H1 (cell line): ENCODE measurements at regions not wholly inside any gene's neighbourhood (a gene's known extent, or its start where the extent isn't known, plus 50 kb on each side); places are given as distances from the start of the nearest gene placed in this dataset.

Experiments used
- SIN3A ChIP-seq, 2 experiments: IDR thresholded peaks in 1 of 2; conservative IDR thresholded peaks in 1 of 2; 2 replicates each; pipeline ENCODE4 v1.6.1; 2011 to 2012; ENCODE audit warnings: low read length in 2 of 2, improper control_type of control experiment in 1 of 2, low read depth in 1 of 2, mild to moderate bottlenecking in 1 of 2
- TF ChIP-seq, protein P1 (sequence below): fragments of 300-600 bp; sonication (generic); IDR thresholded peaks from 2 replicates; pipeline ENCODE4 v1.7.1; 2012; ENCODE audit warnings: low read length, moderate library complexity, mild to moderate bottlenecking, inconsistent platforms; ENCODE audit not compliant: insufficient replicate concordance
- TF ChIP-seq, protein P2 (sequence below): IDR thresholded peaks from 2 replicates; pipeline ENCODE4 v1.6.1; 2012; ENCODE audit warnings: inconsistent platforms

DNA sequence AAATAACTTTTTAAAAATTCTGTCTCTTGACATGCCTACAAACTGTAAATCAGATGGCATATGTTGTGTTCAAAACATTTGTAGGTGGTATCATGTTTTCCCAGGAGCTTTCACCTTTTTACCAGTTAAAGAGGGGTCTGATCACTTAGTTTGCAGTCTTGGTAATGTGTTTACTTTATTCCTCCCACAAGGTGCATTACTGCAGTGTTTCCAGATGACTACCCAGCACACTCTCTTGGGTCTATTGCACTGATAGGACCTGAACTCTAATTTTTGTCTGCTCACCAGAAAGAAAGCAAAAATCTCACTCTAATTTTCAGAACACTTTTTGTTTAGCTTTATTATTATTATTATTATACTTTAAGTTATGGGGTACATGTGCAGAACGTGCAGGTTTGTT is 734.1 kb downstream of the GBE1 start (continued):
- TF ChIP-seq, protein P1, sequence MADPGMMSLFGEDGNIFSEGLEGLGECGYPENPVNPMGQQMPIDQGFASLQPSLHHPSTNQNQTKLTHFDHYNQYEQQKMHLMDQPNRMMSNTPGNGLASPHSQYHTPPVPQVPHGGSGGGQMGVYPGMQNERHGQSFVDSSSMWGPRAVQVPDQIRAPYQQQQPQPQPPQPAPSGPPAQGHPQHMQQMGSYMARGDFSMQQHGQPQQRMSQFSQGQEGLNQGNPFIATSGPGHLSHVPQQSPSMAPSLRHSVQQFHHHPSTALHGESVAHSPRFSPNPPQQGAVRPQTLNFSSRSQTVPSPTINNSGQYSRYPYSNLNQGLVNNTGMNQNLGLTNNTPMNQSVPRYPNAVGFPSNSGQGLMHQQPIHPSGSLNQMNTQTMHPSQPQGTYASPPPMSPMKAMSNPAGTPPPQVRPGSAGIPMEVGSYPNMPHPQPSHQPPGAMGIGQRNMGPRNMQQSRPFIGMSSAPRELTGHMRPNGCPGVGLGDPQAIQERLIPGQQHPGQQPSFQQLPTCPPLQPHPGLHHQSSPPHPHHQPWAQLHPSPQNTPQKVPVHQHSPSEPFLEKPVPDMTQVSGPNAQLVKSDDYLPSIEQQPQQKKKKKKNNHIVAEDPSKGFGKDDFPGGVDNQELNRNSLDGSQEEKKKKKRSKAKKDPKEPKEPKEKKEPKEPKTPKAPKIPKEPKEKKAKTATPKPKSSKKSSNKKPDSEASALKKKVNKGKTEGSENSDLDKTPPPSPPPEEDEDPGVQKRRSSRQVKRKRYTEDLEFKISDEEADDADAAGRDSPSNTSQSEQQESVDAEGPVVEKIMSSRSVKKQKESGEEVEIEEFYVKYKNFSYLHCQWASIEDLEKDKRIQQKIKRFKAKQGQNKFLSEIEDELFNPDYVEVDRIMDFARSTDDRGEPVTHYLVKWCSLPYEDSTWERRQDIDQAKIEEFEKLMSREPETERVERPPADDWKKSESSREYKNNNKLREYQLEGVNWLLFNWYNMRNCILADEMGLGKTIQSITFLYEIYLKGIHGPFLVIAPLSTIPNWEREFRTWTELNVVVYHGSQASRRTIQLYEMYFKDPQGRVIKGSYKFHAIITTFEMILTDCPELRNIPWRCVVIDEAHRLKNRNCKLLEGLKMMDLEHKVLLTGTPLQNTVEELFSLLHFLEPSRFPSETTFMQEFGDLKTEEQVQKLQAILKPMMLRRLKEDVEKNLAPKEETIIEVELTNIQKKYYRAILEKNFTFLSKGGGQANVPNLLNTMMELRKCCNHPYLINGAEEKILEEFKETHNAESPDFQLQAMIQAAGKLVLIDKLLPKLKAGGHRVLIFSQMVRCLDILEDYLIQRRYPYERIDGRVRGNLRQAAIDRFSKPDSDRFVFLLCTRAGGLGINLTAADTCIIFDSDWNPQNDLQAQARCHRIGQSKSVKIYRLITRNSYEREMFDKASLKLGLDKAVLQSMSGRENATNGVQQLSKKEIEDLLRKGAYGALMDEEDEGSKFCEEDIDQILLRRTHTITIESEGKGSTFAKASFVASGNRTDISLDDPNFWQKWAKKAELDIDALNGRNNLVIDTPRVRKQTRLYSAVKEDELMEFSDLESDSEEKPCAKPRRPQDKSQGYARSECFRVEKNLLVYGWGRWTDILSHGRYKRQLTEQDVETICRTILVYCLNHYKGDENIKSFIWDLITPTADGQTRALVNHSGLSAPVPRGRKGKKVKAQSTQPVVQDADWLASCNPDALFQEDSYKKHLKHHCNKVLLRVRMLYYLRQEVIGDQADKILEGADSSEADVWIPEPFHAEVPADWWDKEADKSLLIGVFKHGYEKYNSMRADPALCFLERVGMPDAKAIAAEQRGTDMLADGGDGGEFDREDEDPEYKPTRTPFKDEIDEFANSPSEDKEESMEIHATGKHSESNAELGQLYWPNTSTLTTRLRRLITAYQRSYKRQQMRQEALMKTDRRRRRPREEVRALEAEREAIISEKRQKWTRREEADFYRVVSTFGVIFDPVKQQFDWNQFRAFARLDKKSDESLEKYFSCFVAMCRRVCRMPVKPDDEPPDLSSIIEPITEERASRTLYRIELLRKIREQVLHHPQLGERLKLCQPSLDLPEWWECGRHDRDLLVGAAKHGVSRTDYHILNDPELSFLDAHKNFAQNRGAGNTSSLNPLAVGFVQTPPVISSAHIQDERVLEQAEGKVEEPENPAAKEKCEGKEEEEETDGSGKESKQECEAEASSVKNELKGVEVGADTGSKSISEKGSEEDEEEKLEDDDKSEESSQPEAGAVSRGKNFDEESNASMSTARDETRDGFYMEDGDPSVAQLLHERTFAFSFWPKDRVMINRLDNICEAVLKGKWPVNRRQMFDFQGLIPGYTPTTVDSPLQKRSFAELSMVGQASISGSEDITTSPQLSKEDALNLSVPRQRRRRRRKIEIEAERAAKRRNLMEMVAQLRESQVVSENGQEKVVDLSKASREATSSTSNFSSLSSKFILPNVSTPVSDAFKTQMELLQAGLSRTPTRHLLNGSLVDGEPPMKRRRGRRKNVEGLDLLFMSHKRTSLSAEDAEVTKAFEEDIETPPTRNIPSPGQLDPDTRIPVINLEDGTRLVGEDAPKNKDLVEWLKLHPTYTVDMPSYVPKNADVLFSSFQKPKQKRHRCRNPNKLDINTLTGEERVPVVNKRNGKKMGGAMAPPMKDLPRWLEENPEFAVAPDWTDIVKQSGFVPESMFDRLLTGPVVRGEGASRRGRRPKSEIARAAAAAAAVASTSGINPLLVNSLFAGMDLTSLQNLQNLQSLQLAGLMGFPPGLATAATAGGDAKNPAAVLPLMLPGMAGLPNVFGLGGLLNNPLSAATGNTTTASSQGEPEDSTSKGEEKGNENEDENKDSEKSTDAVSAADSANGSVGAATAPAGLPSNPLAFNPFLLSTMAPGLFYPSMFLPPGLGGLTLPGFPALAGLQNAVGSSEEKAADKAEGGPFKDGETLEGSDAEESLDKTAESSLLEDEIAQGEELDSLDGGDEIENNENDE = no peak
- TF ChIP-seq, protein P2, sequence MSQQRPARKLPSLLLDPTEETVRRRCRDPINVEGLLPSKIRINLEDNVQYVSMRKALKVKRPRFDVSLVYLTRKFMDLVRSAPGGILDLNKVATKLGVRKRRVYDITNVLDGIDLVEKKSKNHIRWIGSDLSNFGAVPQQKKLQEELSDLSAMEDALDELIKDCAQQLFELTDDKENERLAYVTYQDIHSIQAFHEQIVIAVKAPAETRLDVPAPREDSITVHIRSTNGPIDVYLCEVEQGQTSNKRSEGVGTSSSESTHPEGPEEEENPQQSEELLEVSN = no peak
- no peak for TF ChIP-seq SIN3A (conservative IDR thresholded peaks at IDR 0.05 in 1 of 2, IDR thresholded peaks at IDR 0.05 in 1 of 2; ENCODE audit: low read depth in 1 of 2, low read length in 2 of 2)
- TF ChIP-seq, all 59 proteins: peak for 0
